Colonic mucosa (tissue), 4 donors: ENCODE measurements at regions not wholly inside any gene's neighbourhood (a gene's known extent, or its start where the extent isn't known, plus 50 kb on each side); places are given as distances from the start of the nearest gene placed in this dataset.

Experiments
- DNase-seq: peaks from one replicate; pipeline ENCODE4 v3.0.0-alpha.2; 2020
- H3K27ac ChIP-seq: fragments of 200-600 bp; one replicate; pipeline ENCODE4 v1.8.0; 2021
- H3K27me3 ChIP-seq: fragments of 200-600 bp; one replicate; pipeline ENCODE4 v1.8.0; 2021
- H3K36me3 ChIP-seq: fragments of 200-600 bp; one replicate; pipeline ENCODE4 v1.8.0; 2021
- H3K4me1 ChIP-seq: fragments of 200-600 bp; one replicate; pipeline ENCODE4 v1.8.0; 2021; ENCODE audit warnings: mild to moderate bottlenecking
- H3K4me3 ChIP-seq: fragments of 200-600 bp; one replicate; pipeline ENCODE4 v1.8.0; 2021
- H3K9ac ChIP-seq, 2 donors: one replicate each; pipeline ENCODE4 v1.7.0; 2013; ENCODE audit warnings: control low read depth in 2 of 2, low read depth in 2 of 2, low read length in 2 of 2
- H3K9me3 ChIP-seq: fragments of 200-600 bp; one replicate; pipeline ENCODE4 v1.8.0; 2021
- intact Hi-C: fragments of 100-400 bp; cut with DNase I; formaldehyde crosslinking; loops from one replicate; pipeline ENCODE4 v1.14.1; 2022
- TF ChIP-seq, protein P1 (sequence below): fragments of 200-600 bp; IDR thresholded peaks from one replicate; pipeline ENCODE4 v1.8.0; 2022; ENCODE audit warnings: antibody characterized with exemption, mild to moderate bottlenecking
- donor health status: healthy.
- donor health status: DM: no; HTN: no; CAD: no.
- donor health status: DM: no; HTN: no; CAD: no.

DNA sequence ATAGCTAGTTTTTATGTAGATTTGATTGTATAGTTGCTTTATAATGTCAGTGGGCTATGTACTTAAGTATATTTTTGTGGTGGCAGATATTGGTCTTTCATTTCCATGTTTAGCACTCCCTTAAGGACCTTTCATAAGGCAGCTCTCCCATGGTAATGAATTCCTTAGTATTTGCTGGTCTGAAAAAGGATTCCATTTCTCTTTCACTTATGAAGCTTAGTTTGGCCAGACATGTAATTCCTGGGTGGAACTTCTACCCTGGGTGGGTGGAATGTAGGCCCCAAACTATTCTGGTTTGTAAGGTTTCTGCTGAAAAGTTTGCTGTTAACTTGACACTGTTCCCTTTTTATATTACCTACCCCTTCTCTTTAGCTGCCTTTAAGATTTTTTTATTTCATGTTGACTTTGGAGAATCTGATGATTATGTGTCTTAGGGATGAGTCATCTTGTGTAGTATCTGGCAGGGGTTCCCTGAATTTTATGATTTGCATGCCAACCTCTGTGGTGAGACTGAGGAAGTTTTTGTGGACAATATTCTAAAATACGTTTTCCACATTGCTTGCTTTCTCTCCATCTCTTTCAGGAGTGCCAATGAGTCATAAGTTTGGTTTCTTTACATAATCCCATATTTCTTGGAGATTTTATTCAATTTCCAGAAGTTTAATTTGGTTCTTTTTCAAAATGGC is 65.4 kb upstream of the VRK2 start:
- Histone ChIP-seq H3K36me3 (no peaks in the 10 kb centered on the region), H3K27me3 (no peaks in the 10 kb centered on the region), H3K4me1 (no peaks in the 10 kb centered on the region), H3K9me3 (no peaks in the 10 kb centered on the region), H3K4me3 (no peak overlapping the region), H3K27ac (no peak overlapping the region), H3K9ac (no peak overlapping the region)
- intact Hi-C loops, result no loop called here
- no peak for DNase-seq
- TF ChIP-seq, protein P1, sequence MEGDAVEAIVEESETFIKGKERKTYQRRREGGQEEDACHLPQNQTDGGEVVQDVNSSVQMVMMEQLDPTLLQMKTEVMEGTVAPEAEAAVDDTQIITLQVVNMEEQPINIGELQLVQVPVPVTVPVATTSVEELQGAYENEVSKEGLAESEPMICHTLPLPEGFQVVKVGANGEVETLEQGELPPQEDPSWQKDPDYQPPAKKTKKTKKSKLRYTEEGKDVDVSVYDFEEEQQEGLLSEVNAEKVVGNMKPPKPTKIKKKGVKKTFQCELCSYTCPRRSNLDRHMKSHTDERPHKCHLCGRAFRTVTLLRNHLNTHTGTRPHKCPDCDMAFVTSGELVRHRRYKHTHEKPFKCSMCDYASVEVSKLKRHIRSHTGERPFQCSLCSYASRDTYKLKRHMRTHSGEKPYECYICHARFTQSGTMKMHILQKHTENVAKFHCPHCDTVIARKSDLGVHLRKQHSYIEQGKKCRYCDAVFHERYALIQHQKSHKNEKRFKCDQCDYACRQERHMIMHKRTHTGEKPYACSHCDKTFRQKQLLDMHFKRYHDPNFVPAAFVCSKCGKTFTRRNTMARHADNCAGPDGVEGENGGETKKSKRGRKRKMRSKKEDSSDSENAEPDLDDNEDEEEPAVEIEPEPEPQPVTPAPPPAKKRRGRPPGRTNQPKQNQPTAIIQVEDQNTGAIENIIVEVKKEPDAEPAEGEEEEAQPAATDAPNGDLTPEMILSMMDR, result no peak

GRCh38 chr2:57987835-57988573 is 58.6 kb upstream of the VRK2 start:
- Histone ChIP-seq H3K4me1 (no peaks in the 10 kb centered on the region), H3K4me3 (no peak overlapping the region), H3K27ac (no peak overlapping the region), H3K9me3 (no peaks in the 10 kb centered on the region), H3K27me3 (no peaks in the 10 kb centered on the region), H3K36me3 (no peaks in the 10 kb centered on the region), H3K9ac (no peak overlapping the region)
- TF ChIP-seq, protein P1, result no peak
- intact Hi-C loops, result no loop called here
- no peak for DNase-seq

- no peak overlapping the region for H3K9ac ChIP-seq
- intact Hi-C loops, result no loop called here
- TF ChIP-seq, protein P1, result no peak
- H3K4me3 ChIP-seq, result no peak overlapping the region
- no peak overlapping the region for H3K27ac ChIP-seq
- no peak for DNase-seq
- H3K4me1 ChIP-seq, result no peaks in the 10 kb centered on the region
- H3K27me3 ChIP-seq, result no peaks in the 10 kb centered on the region
- H3K9me3 ChIP-seq, result no peaks in the 10 kb centered on the region
- no peaks in the 10 kb centered on the region for H3K36me3 ChIP-seq
These were observed 56.4 kb upstream of the VRK2 start for GRCh38 chr2:57990118-57990725.
